LNCAP (cell line): ENCODE measurements at regions not wholly inside any gene's neighbourhood (a gene's known extent, or its start where the extent isn't known, plus 50 kb on each side); places are given as distances from the start of the nearest gene placed in this dataset.
A peak's percentile ranks its signal among the peaks of the same experiment; 100 is the strongest.

Source experiments
- TF ChIP-seq, protein P1 (sequence below): fragments of 450-650 bp; IDR thresholded peaks from 2 replicates; pipeline ENCODE4 v1.5.1; 2017; ENCODE audit warnings: mild to moderate bottlenecking

DNA sequence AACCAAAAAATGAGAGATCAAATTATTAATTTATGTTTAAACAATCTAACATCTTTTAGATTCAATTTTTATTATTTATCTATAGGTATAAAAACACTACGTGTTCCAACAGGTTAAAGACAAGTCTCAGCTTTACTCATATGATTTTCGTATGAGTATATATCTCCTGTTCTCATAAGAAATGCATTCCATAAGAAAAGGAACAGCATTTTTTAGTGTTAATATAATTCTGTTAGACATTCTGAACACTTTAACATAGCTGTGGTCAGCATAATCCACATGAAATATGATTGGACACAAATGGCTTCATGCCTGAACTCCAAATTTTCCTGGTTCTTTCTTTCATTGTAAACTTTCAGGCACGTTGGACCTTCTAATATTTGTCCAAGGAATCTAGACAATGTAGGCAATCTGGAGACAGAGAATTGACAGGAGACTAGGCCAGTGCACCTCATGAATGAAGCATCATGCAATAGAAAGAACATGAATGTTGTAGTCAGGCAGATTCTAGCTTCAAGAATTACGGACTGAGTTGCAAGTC lies 1122.0 kb upstream of the ALCAM start:
- TF ChIP-seq, protein P1, sequence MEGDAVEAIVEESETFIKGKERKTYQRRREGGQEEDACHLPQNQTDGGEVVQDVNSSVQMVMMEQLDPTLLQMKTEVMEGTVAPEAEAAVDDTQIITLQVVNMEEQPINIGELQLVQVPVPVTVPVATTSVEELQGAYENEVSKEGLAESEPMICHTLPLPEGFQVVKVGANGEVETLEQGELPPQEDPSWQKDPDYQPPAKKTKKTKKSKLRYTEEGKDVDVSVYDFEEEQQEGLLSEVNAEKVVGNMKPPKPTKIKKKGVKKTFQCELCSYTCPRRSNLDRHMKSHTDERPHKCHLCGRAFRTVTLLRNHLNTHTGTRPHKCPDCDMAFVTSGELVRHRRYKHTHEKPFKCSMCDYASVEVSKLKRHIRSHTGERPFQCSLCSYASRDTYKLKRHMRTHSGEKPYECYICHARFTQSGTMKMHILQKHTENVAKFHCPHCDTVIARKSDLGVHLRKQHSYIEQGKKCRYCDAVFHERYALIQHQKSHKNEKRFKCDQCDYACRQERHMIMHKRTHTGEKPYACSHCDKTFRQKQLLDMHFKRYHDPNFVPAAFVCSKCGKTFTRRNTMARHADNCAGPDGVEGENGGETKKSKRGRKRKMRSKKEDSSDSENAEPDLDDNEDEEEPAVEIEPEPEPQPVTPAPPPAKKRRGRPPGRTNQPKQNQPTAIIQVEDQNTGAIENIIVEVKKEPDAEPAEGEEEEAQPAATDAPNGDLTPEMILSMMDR = no peak

DNA sequence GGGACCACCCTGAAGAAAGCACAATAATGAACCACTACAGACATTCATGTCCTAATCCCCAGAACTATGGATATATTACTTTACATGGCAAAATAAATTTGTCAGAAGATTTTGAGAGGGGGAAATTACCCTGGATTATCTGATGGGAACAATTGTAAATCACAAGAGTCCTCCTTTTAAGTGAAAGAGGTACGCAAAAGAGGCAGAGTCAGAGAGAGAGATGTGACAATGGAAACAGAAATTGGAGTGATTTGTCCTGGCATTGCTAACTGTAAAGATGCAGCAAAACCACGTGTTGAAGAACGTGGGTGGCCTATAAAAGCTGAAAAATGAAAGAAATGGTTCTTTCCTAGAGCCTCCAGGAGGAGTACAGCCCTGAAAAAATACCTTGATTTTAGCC lies 1121.4 kb upstream of the ALCAM start:
- TF ChIP-seq, protein P1 = no peak

DNA sequence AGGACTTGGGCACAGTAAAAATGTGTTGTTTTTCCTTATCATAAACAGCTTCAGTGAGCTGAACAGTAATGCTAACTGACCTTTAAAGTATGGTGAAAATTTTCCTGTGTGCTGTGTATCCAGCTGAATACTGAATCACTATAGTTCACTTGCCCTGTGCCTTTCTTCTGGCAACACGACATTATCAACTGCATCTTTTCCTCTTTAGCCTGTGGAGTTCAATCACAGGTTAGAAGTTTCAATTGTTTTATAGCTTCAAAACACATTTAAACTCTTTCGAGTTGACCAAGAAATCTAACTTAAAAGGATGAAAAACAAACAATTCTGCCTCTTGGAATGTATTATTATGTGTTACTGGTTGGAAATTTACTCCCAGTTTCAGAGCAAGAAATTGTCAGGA lies 1120.7 kb upstream of the ALCAM start:
- TF ChIP-seq, protein P1 = no peak

DNA sequence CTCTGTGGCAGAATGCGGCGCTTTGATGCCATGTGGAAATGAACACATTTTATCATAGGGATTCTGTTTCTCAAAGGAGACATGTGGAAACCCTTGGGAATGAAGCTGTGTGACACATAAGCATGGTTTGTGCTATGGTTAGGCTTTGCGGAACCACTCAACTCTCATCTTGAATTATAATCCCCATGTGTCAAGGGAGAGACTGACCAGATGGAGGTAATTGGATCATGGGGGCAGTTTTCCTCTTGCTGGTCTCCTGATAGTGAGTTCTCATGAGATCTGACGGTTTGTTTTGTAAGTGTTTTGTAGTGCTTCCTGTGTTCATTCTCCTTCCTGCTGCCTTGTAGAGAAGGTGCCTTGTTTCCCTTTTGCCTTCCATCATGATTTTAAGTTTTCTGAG lies 1109.2 kb upstream of the ALCAM start:
- TF ChIP-seq, protein P1 = no peak

DNA sequence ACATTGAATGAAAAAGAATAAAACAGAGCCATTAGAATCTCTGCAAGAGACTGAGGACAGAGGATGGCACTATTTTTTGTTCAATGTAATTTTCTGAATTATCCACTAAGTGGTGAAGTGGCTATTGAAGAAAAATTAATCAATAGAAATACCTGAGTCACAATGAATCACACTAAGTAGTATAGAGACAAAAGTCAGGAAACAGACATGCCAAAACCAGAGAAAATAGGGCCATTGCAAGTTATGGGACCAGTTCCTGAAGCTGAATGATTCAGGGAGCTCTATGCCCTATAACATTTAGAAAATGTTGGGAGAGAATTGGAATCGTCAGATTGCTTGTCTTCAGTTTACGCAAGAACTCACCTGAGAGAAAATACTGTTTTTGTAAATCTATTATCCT lies 1103.2 kb upstream of the ALCAM start:
- TF ChIP-seq, protein P1 = no peak

DNA sequence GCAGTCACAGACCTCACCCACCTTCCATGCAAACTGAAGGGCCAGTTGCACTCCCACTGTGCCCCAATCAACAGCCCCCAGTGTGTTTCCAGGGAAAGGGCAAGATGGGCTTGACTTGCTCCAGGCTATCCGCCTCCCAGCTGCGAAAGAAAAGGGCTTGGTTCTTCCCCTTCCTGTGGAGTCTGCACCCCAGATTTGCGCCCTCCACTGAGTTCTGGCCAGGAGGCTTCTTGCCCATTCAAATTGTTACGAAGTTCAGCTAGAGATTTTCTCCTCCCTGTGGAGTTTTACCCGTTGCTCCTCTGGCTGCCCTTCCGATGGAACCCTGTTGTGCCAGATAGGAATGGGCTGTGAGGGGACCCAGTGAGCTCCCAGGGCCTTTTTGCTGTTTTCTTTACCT lies 1096.9 kb upstream of the ALCAM start:
- TF ChIP-seq, protein P1 = no peak

DNA sequence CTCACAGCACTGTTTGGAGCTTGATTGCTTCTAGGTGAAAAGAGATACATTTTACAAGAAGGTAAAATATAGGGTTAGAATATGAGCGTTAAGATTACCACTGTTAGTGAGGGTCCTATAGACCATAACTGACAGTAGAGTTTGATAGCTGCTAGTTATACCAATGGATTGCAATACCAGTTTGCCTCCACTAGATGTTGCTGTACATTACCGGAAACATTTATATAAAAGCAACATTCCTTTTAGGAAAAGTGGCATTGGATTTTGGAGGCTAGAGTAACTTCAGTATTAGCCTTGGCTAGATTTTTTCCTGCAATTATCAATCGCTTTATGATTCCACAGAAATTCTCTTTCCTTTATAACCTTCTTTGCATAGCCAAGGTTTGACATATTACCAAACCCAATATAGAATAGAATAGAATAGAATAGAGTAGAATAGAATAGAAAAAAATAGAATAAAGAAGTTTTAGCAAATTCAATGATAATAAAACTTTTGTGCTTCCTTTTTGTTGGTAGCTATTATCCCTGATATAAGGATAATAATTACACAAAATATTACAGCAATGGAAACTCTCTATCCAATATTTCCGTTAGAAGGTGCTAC lies 1093.6 kb upstream of the ALCAM start:
- TF ChIP-seq, protein P1 = peak; percentile 78

DNA sequence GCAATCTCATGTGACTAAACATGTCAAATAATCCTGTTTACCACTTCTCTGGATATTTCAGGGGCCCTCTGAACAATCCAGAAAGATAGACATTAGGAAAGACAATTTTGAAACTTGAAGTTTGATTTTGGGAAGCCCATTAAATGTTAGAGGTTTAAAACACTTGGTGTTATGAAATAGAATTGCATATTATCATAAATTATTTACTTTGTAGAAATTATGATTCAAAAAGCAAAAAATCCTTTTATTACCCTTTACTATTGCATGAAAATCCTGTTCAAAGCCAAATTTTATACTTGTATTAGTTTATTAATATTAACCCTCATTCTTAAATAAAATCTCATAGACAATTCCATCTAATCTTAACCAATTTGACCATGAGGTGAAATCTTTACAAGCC lies 1091.5 kb upstream of the ALCAM start:
- TF ChIP-seq, protein P1 = no peak
